22Rv1 (cell line): ENCODE measurements at regions not wholly inside any gene's neighbourhood (a gene's known extent, or its start where the extent isn't known, plus 50 kb on each side); places are given as distances from the start of the nearest gene placed in this dataset.

Experiments used
- ZFX ChIP-seq: fragments of 450-650 bp; IDR thresholded peaks from 2 replicates; pipeline ENCODE4 v1.6.1; 2017; ENCODE audit warnings: antibody characterized with exemption, borderline replicate concordance
- TF ChIP-seq, protein P1 (sequence below): fragments of 450-650 bp; IDR thresholded peaks from 2 replicates; pipeline ENCODE4 v1.5.1; 2017; ENCODE audit warnings: mild to moderate bottlenecking

DNA sequence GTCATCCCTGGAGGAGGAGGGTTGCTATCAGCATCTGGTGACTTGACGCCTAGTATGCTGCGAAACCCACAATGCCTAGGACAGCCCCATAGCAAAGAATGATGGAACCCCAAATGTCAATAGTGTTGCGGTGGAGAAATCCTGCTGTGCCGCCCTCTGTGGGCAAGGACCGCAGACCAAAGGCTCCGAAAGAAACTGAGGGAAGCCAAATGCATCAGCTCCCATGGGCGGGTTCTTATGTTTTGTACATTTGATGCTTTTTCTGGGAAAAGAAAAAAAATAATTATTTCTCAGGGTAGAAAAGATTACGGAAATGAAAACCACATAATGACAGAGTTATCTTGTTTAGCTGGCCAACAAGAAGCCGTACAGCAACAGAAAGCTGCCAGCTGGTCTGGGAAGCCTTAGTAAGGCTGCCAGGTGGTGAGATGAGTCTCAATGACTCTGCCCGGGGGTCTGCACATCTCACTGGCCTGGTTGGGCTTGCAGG, 95.0 kb upstream of the TBL1X start:
- TF ChIP-seq, protein P1, sequence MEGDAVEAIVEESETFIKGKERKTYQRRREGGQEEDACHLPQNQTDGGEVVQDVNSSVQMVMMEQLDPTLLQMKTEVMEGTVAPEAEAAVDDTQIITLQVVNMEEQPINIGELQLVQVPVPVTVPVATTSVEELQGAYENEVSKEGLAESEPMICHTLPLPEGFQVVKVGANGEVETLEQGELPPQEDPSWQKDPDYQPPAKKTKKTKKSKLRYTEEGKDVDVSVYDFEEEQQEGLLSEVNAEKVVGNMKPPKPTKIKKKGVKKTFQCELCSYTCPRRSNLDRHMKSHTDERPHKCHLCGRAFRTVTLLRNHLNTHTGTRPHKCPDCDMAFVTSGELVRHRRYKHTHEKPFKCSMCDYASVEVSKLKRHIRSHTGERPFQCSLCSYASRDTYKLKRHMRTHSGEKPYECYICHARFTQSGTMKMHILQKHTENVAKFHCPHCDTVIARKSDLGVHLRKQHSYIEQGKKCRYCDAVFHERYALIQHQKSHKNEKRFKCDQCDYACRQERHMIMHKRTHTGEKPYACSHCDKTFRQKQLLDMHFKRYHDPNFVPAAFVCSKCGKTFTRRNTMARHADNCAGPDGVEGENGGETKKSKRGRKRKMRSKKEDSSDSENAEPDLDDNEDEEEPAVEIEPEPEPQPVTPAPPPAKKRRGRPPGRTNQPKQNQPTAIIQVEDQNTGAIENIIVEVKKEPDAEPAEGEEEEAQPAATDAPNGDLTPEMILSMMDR = no peak
- no peak for TF ChIP-seq ZFX
